Stimulated activated naive CD8-positive, alpha-beta T cell treated with anti-CD3 and anti-CD28 coated beads, Interleukin-15, amount 100 ng/mL, for 72 hours (primary cell): ENCODE measurements at regions not wholly inside any gene's neighbourhood (a gene's known extent, or its start where the extent isn't known, plus 50 kb on each side); places are given as distances from the start of the nearest gene placed in this dataset.

Experiments
- ATAC-seq: fragments of 150-1000 bp; cut with Tn5 transposase; 2 replicates; pipeline ENCODE4 v1.10.0; 2021; ENCODE audit warnings: mild to moderate bottlenecking, moderate library complexity
- DNase-seq, 2 donors: peaks; one replicate each; pipeline ENCODE4 v3.0.0; 2021 to 2022
- H3K27ac Mint-ChIP-seq, 2 donors: one replicate each; pipeline ENCODE4 v1.8.0; 2022; ENCODE audit warnings: mild to moderate bottlenecking in 2 of 2, mixed read lengths in 2 of 2, moderate library complexity in 2 of 2
- H3K27me3 Mint-ChIP-seq: one replicate; pipeline ENCODE4 v1.8.0; 2022; ENCODE audit warnings: mixed read lengths
- H3K4me1 Mint-ChIP-seq: one replicate; pipeline ENCODE4 v1.8.0; 2022; ENCODE audit warnings: mild to moderate bottlenecking, mixed read lengths
- H3K4me3 Mint-ChIP-seq, 2 donors: one replicate each; pipeline ENCODE4 v1.8.0; 2022; ENCODE audit warnings: mild to moderate bottlenecking in 2 of 2, mixed read lengths in 2 of 2, moderate library complexity in 1 of 2
- H3K9me3 Mint-ChIP-seq, 2 donors: one replicate each; pipeline ENCODE4 v1.8.0; 2022; ENCODE audit warnings: mixed read lengths in 2 of 2

DNA sequence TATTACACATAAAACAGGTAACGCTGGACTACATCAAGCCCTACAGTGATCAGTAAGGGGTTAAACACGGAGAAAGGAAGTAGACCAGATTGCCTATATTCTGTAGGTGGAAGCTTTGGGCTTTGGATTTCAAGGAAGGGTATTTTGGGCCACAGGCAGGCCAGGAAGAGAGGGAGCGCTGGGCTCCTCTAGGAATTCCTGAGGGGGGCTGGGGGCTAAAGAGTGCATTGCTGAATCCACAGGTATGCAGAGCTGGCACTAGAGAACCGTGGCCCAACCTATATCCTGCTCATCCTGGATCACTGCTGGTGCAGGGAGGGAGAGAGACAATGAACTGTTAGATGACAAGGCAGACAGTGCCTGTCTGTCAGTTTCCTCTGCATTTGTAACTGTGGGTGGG, 367.1 kb downstream of the CSNK1G3 start:
- ATAC-seq (no peak), DNase-seq (no peak)
- peaks cover 0 to 7% of the 10 kb centered on the region in 2 donors for H3K9me3 Mint-ChIP-seq
- H3K27ac Mint-ChIP-seq = no peak overlapping the region
- no peaks in the 10 kb centered on the region for H3K4me1 Mint-ChIP-seq
- no peak overlapping the region for H3K4me3 Mint-ChIP-seq
- H3K27me3 Mint-ChIP-seq = no peaks in the 10 kb centered on the region

GRCh38 chr5:123876276-123876790, 364.4 kb downstream of the CSNK1G3 start:
- Mint-ChIP-seq H3K27me3 (no peaks in the 10 kb centered on the region), H3K4me1 (no peaks in the 10 kb centered on the region), H3K27ac (no peak overlapping the region), H3K9me3 (peaks cover 0 to 1% of the 10 kb centered on the region in 2 donors), H3K4me3 (no peak overlapping the region)
- DNase-seq (no peak), ATAC-seq (no peak)

DNA sequence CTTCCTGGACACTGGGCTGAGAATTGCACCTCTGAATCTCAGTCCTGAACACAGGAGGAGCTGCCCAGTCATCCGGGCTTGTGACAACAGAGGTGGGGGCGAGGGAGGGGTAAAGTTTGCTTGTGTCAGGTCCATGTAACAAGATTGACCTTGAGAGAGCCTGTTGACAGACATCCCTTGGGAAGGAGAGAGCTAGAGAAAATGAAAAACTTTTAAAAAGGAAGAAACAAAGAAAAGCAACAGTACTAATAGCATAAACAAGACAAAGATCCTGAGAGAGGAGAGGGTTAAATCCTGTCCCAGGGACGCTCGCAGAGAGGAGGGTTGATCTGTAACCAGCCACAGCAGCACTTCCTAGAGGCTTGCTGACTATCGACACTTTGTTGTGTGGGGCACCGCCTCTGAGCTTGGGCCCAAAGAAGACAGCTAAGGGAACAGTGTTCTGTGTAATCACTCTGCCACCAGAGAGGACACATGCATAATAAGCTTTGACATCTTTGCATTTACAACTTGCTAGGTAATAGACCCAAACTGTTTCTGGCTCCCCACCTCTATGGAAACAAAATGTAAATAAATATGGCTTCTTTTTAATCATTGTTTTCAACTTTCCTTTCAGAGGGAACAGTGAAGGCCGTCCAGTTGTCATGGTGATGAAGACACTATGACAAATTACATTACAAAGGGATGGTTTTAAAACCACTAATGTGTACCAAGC, 363.7 kb downstream of the CSNK1G3 start:
- ATAC-seq (no peak), DNase-seq (no peak)
- no peaks in the 10 kb centered on the region for H3K4me1 Mint-ChIP-seq
- H3K27me3 Mint-ChIP-seq = no peaks in the 10 kb centered on the region
- peaks cover 0 to 7% of the 10 kb centered on the region in 2 donors for H3K9me3 Mint-ChIP-seq
- H3K27ac Mint-ChIP-seq = no peak overlapping the region
- no peak overlapping the region for H3K4me3 Mint-ChIP-seq

DNA sequence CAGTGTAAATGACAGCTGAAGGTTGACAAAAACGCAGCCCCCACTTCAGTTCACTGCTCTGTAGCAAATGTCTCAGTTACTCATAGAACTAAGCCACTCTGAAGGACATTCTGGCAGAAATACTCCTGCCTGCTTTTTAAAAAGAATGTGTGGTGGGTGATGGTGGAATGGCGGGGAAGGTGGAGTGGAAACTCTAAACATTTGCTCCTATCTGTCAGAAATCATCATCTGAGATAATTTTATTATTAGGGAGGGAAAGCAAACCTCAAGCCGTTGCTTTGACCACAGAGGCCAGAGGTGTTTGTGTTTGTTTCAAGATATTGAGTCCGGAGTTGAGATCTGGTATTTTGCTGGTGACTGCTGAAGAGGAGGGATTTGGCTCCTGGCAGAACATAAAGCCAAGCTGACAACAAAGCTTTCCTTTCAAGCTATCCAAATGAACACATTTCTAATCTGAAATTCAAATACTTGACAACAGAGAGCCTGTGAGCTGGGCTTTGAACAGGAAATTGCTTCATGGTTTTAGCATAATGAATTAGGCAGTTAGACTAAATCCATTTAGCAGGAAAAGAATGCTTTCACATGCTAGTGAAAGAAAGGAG, 362.7 kb downstream of the CSNK1G3 start:
- Mint-ChIP-seq H3K27me3 (no peaks in the 10 kb centered on the region), H3K9me3 (peaks cover 0 to 8% of the 10 kb centered on the region in 2 donors), H3K4me3 (no peak overlapping the region), H3K27ac (no peak overlapping the region), H3K4me1 (no peaks in the 10 kb centered on the region)
- no peak for ATAC-seq
- no peak for DNase-seq

GRCh38 chr5:123873846-123874245, 361.9 kb downstream of the CSNK1G3 start:
- DNase-seq = no peak
- Mint-ChIP-seq H3K4me3 (no peak overlapping the region), H3K9me3 (peaks cover 0 to 8% of the 10 kb centered on the region in 2 donors), H3K27me3 (no peaks in the 10 kb centered on the region), H3K4me1 (no peaks in the 10 kb centered on the region), H3K27ac (no peak overlapping the region)
- ATAC-seq = no peak

GRCh38 chr5:123871373-123871772, 359.4 kb downstream of the CSNK1G3 start:
- H3K27me3 Mint-ChIP-seq = no peaks in the 10 kb centered on the region

GRCh38 chr5:123868881-123869280, 356.9 kb downstream of the CSNK1G3 start:
- no peaks in the 10 kb centered on the region for H3K4me1 Mint-ChIP-seq
- no peak for DNase-seq
- peaks cover 6 to 8% of the 10 kb centered on the region in 2 donors for H3K9me3 Mint-ChIP-seq
- H3K27ac Mint-ChIP-seq = no peak overlapping the region
- H3K4me3 Mint-ChIP-seq = no peak overlapping the region
- ATAC-seq = no peak
- no peaks in the 10 kb centered on the region for H3K27me3 Mint-ChIP-seq

More at GRCh38 chr5:123871373-123871772, 359.4 kb downstream of the CSNK1G3 start:
- Mint-ChIP-seq H3K9me3 (peaks cover 6 to 8% of the 10 kb centered on the region in 2 donors), H3K27ac (no peak overlapping the region), H3K4me3 (no peak overlapping the region), H3K4me1 (no peaks in the 10 kb centered on the region)
- DNase-seq (no peak), ATAC-seq (no peak)

- H3K27me3 Mint-ChIP-seq = no peaks in the 10 kb centered on the region
- H3K4me3 Mint-ChIP-seq = no peak overlapping the region
- no peak overlapping the region for H3K27ac Mint-ChIP-seq
- H3K4me1 Mint-ChIP-seq = no peaks in the 10 kb centered on the region
- ATAC-seq = no peak
- no peak for DNase-seq
- H3K9me3 Mint-ChIP-seq = peaks cover 6 to 8% of the 10 kb centered on the region in 2 donors
Observed at GRCh38 chr5:123868267-123868666, 356.3 kb downstream of the CSNK1G3 start.

GRCh38 chr5:123865641-123866040, 353.7 kb downstream of the CSNK1G3 start:
- no peak for DNase-seq
- ATAC-seq = no peak
- Mint-ChIP-seq H3K27ac (no peak overlapping the region), H3K4me3 (no peak overlapping the region), H3K4me1 (no peaks in the 10 kb centered on the region), H3K27me3 (no peaks in the 10 kb centered on the region), H3K9me3 (peaks cover 0 to 6% of the 10 kb centered on the region in 2 donors)

DNA sequence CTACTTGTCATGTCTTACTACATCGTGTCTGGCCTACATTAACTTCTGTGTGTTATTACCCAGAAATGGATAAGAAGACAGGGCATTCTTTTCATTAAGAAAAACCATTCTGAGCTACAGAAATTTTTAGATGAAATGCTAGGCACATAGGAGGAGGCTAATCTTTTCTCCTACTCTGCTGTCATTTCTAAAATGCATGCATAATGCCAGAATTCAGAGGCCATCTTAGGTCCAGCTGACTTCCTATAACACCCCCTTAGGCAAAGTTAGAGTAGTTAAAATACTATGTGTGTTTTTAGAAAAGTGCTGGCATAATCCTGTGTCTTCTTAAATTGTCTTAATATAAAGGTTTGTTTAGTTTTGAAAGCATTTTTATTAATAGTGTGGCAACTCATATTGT, 352.6 kb downstream of the CSNK1G3 start:
- Mint-ChIP-seq H3K9me3 (peaks cover 0 to 6% of the 10 kb centered on the region in 2 donors), H3K4me1 (no peaks in the 10 kb centered on the region), H3K4me3 (no peak overlapping the region), H3K27ac (no peak overlapping the region), H3K27me3 (no peaks in the 10 kb centered on the region)
- no peak for DNase-seq
- ATAC-seq = no peak

DNA sequence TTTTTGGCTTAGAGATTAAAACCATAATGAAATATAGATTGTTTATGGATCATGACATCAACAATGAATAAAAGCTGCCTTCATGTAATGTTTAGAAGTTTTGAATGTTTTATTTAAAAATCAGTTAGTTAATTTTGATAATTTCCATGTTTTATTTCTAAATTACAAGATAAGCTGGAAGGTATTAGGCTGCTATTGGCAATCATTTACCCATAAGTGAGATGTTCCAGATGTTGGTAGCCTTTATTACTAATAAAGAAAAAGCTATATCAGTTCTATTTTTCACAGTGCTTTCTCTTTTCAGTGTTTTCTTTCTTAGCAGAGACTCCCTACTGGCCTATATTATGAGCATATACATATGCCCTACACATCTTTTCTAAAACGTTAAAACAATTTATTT, 347.0 kb downstream of the CSNK1G3 start:
- ATAC-seq = no peak
- H3K27ac Mint-ChIP-seq = no peak overlapping the region
- no peaks in the 10 kb centered on the region for H3K9me3 Mint-ChIP-seq
- no peak for DNase-seq
- H3K27me3 Mint-ChIP-seq = no peaks in the 10 kb centered on the region
- no peaks in the 10 kb centered on the region for H3K4me1 Mint-ChIP-seq
- no peak overlapping the region for H3K4me3 Mint-ChIP-seq

DNA sequence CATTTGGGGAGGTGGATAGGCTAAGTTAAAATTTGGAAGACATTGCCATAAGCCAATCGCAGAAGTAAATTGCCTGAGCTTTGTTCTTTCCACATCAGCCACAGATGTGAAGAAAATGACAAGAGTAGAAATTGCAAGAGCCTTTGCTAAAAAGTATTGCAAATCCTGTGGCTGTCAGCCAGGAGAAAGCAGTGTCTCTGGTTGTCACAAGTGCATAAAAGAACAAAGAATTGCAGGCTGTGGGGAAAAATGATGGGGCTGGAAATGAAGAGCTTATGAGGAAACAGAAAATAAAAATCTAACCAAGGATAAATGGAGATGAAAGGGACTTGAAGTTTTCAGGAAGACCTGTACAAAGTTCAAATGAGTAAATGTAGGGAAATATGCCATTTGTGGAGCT, 344.8 kb downstream of the CSNK1G3 start:
- Mint-ChIP-seq H3K4me3 (no peak overlapping the region), H3K9me3 (peaks cover 0 to 4% of the 10 kb centered on the region in 2 donors), H3K4me1 (no peaks in the 10 kb centered on the region), H3K27ac (no peak overlapping the region), H3K27me3 (no peaks in the 10 kb centered on the region)
- no peak for DNase-seq
- ATAC-seq = no peak

- DNase-seq (no peak), ATAC-seq (no peak)
- Mint-ChIP-seq H3K4me3 (no peak overlapping the region), H3K27ac (no peak overlapping the region), H3K27me3 (no peaks in the 10 kb centered on the region), H3K4me1 (no peaks in the 10 kb centered on the region), H3K9me3 (peaks cover 0 to 9% of the 10 kb centered on the region in 2 donors)
Observed at GRCh38 chr5:123855609-123856008, 343.6 kb downstream of the CSNK1G3 start.

DNA sequence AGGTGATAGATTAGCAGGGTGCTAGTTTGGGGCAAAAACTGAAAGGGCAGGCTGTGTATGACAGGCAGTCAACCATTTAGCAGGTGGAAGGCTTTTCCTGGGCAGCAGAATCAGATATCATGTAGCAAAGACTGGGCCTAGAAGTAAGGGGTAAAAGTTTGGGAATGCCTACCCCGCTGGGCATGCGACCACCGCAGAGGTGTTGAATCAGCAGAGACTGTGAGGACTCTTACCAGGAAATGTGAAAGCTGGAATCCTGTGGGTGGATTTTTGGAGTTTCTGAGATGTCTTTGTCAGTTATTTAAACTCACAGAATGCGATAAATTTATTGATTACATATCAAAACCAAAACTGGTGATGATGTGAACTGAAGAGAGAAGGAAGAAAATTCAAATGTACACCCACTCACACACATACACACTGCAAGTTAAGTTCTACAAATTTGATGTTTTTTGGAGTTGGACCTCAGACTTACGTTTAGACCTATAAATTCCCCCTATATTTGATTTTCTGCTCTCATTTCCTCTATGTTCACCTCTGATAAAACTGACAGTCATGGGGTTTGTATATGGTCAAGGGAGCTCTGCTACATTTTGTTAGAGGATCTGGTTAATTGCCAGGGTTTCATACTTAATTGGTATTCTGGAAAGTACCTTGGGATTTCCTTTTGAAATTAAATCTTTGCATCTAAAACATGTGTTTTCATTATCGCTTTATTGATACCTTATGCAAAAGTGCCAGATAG, 333.6 kb downstream of the CSNK1G3 start:
- Mint-ChIP-seq H3K4me3 (no peak overlapping the region), H3K4me1 (no peaks in the 10 kb centered on the region), H3K9me3 (peaks cover 4 to 16% of the 10 kb centered on the region in 2 donors), H3K27ac (peak overlapping the region in 1 of 2 donors; percentile 4), H3K27me3 (no peaks in the 10 kb centered on the region)
- ATAC-seq (no peak), DNase-seq (no peak)

DNA sequence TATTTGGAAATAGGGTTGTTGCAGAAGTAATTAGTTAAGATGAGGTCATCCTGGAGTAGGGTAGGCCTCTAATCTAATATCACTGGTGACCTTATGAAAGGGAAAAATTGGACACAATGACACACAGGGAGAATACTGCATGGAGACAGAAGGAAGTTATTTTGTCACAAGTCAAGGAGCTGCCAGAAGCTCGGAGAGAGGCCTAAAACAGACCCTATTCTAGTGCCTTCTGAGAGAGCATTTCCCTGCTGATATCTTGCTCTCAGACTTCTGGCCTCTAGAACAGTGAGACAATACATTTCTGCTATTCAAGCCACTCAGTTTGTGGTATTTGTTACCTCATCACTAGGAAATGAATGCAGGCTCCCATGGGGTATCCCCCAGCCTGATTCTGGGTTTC, 332.9 kb downstream of the CSNK1G3 start:
- no peak overlapping the region for H3K4me3 Mint-ChIP-seq
- DNase-seq (no peak), ATAC-seq (no peak)
- no peaks in the 10 kb centered on the region for H3K27me3 Mint-ChIP-seq
- H3K4me1 Mint-ChIP-seq = no peaks in the 10 kb centered on the region
- H3K9me3 Mint-ChIP-seq = peaks cover 4 to 23% of the 10 kb centered on the region in 2 donors
- peak overlapping the region in 1 of 2 donors; percentile 22 for H3K27ac Mint-ChIP-seq

- DNase-seq (no peak), ATAC-seq (no peak)
- peaks cover 9 to 13% of the 10 kb centered on the region in 2 donors for H3K9me3 Mint-ChIP-seq
- no peak overlapping the region for H3K4me3 Mint-ChIP-seq
- H3K27me3 Mint-ChIP-seq = no peaks in the 10 kb centered on the region
- no peak overlapping the region for H3K27ac Mint-ChIP-seq
- no peaks in the 10 kb centered on the region for H3K4me1 Mint-ChIP-seq
Observed at GRCh38 chr5:123835421-123835820, 323.4 kb downstream of the CSNK1G3 start.
